Endothelial cell of umbilical vein (primary cell): ENCODE measurements at regions not wholly inside any gene's neighbourhood (a gene's known extent, or its start where the extent isn't known, plus 50 kb on each side); places are given as distances from the start of the nearest gene placed in this dataset.

Experiments used
- CTCF ChIP-seq, 2 donors: IDR thresholded peaks; 1 replicate in 1 of 2; 2 replicates in 1 of 2; pipeline ENCODE4 v1.5.1; 2011; ENCODE audit warnings: low read length in 2 of 2, mild to moderate bottlenecking in 2 of 2, moderate library complexity in 2 of 2, control low read depth in 1 of 2, inconsistent platforms in 1 of 2, low read depth in 1 of 2; ENCODE audit not compliant: insufficient read depth in 1 of 2; ENCODE audit errors: extremely low read depth in 1 of 2
- POLR2A ChIP-seq: IDR thresholded peaks from 2 replicates; pipeline ENCODE4 v1.6.1; 2012; ENCODE audit warnings: low read depth, mild to moderate bottlenecking, control low read depth, low read length

DNA sequence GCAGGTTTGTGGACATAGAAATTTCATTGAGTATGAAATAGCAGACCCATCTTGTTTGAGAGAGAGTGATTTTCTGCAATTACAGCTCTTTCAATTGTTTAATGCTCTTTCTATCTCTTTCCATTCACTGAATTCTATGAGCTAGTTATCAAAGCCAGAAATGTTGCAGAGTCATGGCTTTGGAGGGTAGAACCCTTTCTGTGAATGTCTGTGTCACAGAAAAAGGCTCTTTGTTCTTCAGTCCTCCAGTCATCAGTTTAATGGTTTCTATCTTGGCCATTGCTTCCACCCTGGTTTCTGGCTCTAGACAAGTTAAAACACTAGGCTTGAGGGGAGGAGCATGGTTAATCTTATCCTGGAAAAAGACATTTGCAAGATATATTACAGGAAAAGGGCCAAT lies 655.0 kb downstream of the STK39 start:
- TF ChIP-seq CTCF (IDR thresholded peaks at IDR 0.05; ENCODE audit: extremely low read depth in 1 of 2, insufficient read depth in 1 of 2, low read depth in 1 of 2, low read length in 2 of 2) (no peak), POLR2A (no peak)
